SK-N-SH treated with all-trans-retinoic acid at 6 μM for 48 hours (cell line): ENCODE measurements at regions not wholly inside any gene's neighbourhood (a gene's known extent, or its start where the extent isn't known, plus 50 kb on each side); places are given as distances from the start of the nearest gene placed in this dataset.

ENCODE experiments used
- ATAC-seq: fragments of 200-7000 bp; cut with Tn5 transposase; 3 replicates; pipeline ENCODE4 v1.9.1; 2020; ENCODE audit warnings: mild to moderate bottlenecking, moderate library complexity
- ARNTL ChIP-seq: fragments of 450-650 bp; formaldehyde crosslinking; IDR thresholded peaks from 2 replicates; pipeline ENCODE4 v1.5.0; 2020; ENCODE audit warnings: low read depth, mild to moderate bottlenecking, moderate library complexity, borderline replicate concordance
- BACH2 ChIP-seq: fragments of 250-450 bp; sonication (Bioruptor Pico); IDR thresholded peaks from 2 replicates; pipeline ENCODE4 v1.9.0; 2021; ENCODE audit warnings: mild to moderate bottlenecking, borderline replicate concordance
- CREB5 ChIP-seq: fragments of 250-450 bp; sonication (Bioruptor Pico); IDR thresholded peaks from 2 replicates; pipeline ENCODE4 v1.5.1; 2020; ENCODE audit warnings: low read depth, mild to moderate bottlenecking, moderate library complexity
- ESRRG ChIP-seq: fragments of 250-450 bp; sonication (Bioruptor Pico); IDR thresholded peaks from 2 replicates; pipeline ENCODE4 v1.6.1; 2021; ENCODE audit warnings: mild to moderate bottlenecking
- GLIS3 ChIP-seq: fragments of 250-450 bp; sonication (Bioruptor Pico); IDR thresholded peaks from 2 replicates; pipeline ENCODE4 v1.5.0; 2020; ENCODE audit warnings: mild to moderate bottlenecking, moderate library complexity
- ISL1 ChIP-seq: fragments of 250-450 bp; sonication (Bioruptor Pico); IDR thresholded peaks from 2 replicates; pipeline ENCODE4 v2.1.2; 2022; ENCODE audit warnings: mild to moderate bottlenecking, moderate library complexity
- OSR1 ChIP-seq: fragments of 250-450 bp; sonication (Bioruptor Pico); IDR thresholded peaks from 2 replicates; pipeline ENCODE4 v1.8.0; 2022; ENCODE audit warnings: moderate library complexity, mild to moderate bottlenecking, inconsistent platforms
- PATZ1 ChIP-seq: fragments of 250-450 bp; sonication (Bioruptor Pico); IDR thresholded peaks from 2 replicates; pipeline ENCODE4 v1.8.0; 2020; ENCODE audit warnings: mild to moderate bottlenecking, moderate library complexity, borderline replicate concordance
- POU6F1 ChIP-seq: fragments of 250-450 bp; sonication (Bioruptor Pico); IDR thresholded peaks from 2 replicates; pipeline ENCODE4 v1.8.0; 2021; ENCODE audit warnings: low read depth, mild to moderate bottlenecking, moderate library complexity, borderline replicate concordance
- PPARA ChIP-seq: fragments of 250-450 bp; sonication (Bioruptor Pico); IDR thresholded peaks from 2 replicates; pipeline ENCODE4 v1.5.0; 2020; ENCODE audit warnings: mild to moderate bottlenecking, borderline replicate concordance
- RARB ChIP-seq: fragments of 250-450 bp; sonication (Bioruptor Pico); IDR thresholded peaks from 2 replicates; pipeline ENCODE4 v1.8.0; 2021; ENCODE audit warnings: mild to moderate bottlenecking, moderate library complexity
- SNAI2 ChIP-seq: fragments of 250-450 bp; sonication (Bioruptor Pico); IDR thresholded peaks from 2 replicates; pipeline ENCODE4 v1.5.0; 2020; ENCODE audit warnings: mild to moderate bottlenecking, moderate library complexity
- TCF4 ChIP-seq: fragments of 250-450 bp; sonication (Bioruptor Pico); IDR thresholded peaks from 2 replicates; pipeline ENCODE4 v1.8.0; 2021; ENCODE audit warnings: mild to moderate bottlenecking, moderate library complexity, borderline replicate concordance
- TOX ChIP-seq: fragments of 250-450 bp; sonication (Bioruptor Pico); IDR thresholded peaks from 2 replicates; pipeline ENCODE4 v1.8.0; 2021; ENCODE audit warnings: mild to moderate bottlenecking, moderate library complexity, borderline replicate concordance
- TSHZ2 ChIP-seq: fragments of 250-450 bp; sonication (Bioruptor Pico); IDR thresholded peaks from 2 replicates; pipeline ENCODE4 v1.5.0; 2020; ENCODE audit warnings: mild to moderate bottlenecking, moderate library complexity
- ZC3H10 ChIP-seq: fragments of 250-450 bp; sonication (Bioruptor Pico); IDR thresholded peaks from 2 replicates; pipeline ENCODE4 v1.5.1; 2021; ENCODE audit warnings: mild to moderate bottlenecking, moderate library complexity
- ZFP3 ChIP-seq: fragments of 250-450 bp; sonication (Bioruptor Pico); IDR thresholded peaks from 2 replicates; pipeline ENCODE4 v1.5.0; 2020; ENCODE audit warnings: mild to moderate bottlenecking, moderate library complexity
- ZNF565 ChIP-seq: fragments of 450-650 bp; formaldehyde crosslinking; conservative IDR thresholded peaks from 2 replicates; pipeline ENCODE4 v1.5.0; 2020; ENCODE audit warnings: low read depth, mild to moderate bottlenecking, moderate library complexity
- ZNF70 ChIP-seq: fragments of 450-650 bp; formaldehyde crosslinking; IDR thresholded peaks from 2 replicates; pipeline ENCODE4 v1.5.0; 2020; ENCODE audit warnings: mild to moderate bottlenecking, moderate library complexity
- ZNF8 ChIP-seq: fragments of 450-650 bp; formaldehyde crosslinking; IDR thresholded peaks from 2 replicates; pipeline ENCODE4 v1.5.0; 2020; ENCODE audit warnings: mild to moderate bottlenecking, moderate library complexity

- TF ChIP-seq TOX (CRISPR knock-in tag) = no peak
- no peak for TF ChIP-seq ESRRG
- no peak for TF ChIP-seq SNAI2 (CRISPR knock-in tag)
- no peak for TF ChIP-seq CREB5 (CRISPR knock-in tag)
- TF ChIP-seq TCF4 (CRISPR knock-in tag) = no peak
- no peak for TF ChIP-seq ZNF565 (CRISPR knock-in tag)
- no peak for TF ChIP-seq ZFP3 (CRISPR knock-in tag)
- no peak for TF ChIP-seq GLIS3 (CRISPR knock-in tag)
- no peak for TF ChIP-seq RARB (CRISPR knock-in tag)
- no peak for TF ChIP-seq PATZ1 (CRISPR knock-in tag)
- TF ChIP-seq ARNTL (CRISPR knock-in tag) = no peak
- no peak for TF ChIP-seq PPARA (CRISPR knock-in tag)
- TF ChIP-seq ZNF8 (CRISPR knock-in tag) = no peak
- ATAC-seq = no peak
Observed at GRCh38 chr21:32172106-32172505, 106.7 kb downstream of the MIS18A start.

- TF ChIP-seq ZC3H10 (no peak), ZNF70 (no peak), ARNTL (CRISPR knock-in tag) (no peak), BACH2 (CRISPR knock-in tag) (no peak), ISL1 (CRISPR knock-in tag) (no peak), ZNF8 (CRISPR knock-in tag) (no peak), GLIS3 (CRISPR knock-in tag) (no peak), OSR1 (CRISPR knock-in tag) (no peak), TOX (CRISPR knock-in tag) (no peak), ESRRG (no peak)
- ATAC-seq = no peak
Observed at GRCh38 chr21:32167513-32167912, 111.3 kb downstream of the MIS18A start.

GRCh38 chr21:32163386-32163785, 115.5 kb downstream of the MIS18A start:
- TF ChIP-seq TSHZ2 = no peak
- TF ChIP-seq TCF4 (CRISPR knock-in tag) = no peak
- TF ChIP-seq RARB (CRISPR knock-in tag) = no peak
- no peak for TF ChIP-seq ZNF70
- TF ChIP-seq CREB5 (CRISPR knock-in tag) = no peak
- TF ChIP-seq ESRRG = no peak
- TF ChIP-seq PPARA (CRISPR knock-in tag) = no peak
- TF ChIP-seq GLIS3 (CRISPR knock-in tag) = no peak
- TF ChIP-seq ISL1 (CRISPR knock-in tag) = no peak
- no peak for TF ChIP-seq POU6F1 (CRISPR knock-in tag)
- no peak for TF ChIP-seq TOX (CRISPR knock-in tag)
- TF ChIP-seq OSR1 (CRISPR knock-in tag) = no peak
- no peak for TF ChIP-seq ZNF565 (CRISPR knock-in tag)
- no peak for TF ChIP-seq ARNTL (CRISPR knock-in tag)
- TF ChIP-seq, all 23 proteins: peak for 0
- no peak for ATAC-seq
